ENCODE measurements at regions not wholly inside any gene's neighbourhood (a gene's known extent, or its start where the extent isn't known, plus 50 kb on each side); places are given as distances from the start of the nearest gene placed in this dataset.
"Not testable (repeated sequence)": the region's sequence is repeated elsewhere in the genome, so short reads cannot be mapped to it uniquely, and the experiment has no call there.

DNA sequence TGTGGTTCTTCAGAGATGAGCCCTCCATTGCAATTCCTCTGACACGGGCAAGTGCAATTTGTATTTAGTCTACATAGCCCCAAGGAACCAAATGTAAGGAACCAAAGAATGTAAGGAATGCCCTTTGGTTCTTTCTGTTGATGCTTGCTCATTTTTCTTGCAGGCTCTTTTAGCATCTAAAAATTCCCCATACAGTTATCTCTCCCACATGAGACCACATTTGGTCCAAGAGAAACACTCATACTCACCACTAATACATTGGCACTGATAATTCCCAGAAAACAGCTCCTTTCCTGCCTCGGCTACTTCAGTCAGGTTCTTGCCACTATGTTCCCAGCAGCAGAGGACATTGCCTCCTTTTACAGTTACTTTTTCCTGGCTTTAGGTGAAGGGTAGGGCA is 332.6 kb downstream of the AEBP2 start:
- TF ChIP-seq, protein P1, sequence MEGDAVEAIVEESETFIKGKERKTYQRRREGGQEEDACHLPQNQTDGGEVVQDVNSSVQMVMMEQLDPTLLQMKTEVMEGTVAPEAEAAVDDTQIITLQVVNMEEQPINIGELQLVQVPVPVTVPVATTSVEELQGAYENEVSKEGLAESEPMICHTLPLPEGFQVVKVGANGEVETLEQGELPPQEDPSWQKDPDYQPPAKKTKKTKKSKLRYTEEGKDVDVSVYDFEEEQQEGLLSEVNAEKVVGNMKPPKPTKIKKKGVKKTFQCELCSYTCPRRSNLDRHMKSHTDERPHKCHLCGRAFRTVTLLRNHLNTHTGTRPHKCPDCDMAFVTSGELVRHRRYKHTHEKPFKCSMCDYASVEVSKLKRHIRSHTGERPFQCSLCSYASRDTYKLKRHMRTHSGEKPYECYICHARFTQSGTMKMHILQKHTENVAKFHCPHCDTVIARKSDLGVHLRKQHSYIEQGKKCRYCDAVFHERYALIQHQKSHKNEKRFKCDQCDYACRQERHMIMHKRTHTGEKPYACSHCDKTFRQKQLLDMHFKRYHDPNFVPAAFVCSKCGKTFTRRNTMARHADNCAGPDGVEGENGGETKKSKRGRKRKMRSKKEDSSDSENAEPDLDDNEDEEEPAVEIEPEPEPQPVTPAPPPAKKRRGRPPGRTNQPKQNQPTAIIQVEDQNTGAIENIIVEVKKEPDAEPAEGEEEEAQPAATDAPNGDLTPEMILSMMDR (IDR thresholded peaks at IDR 0.05; ENCODE audit: insufficient read depth, low read length, missing control alignments), result no peak
- DNase-seq (ENCODE audit: low read depth, low spot score), result peak; percentile 90
- CTCF ChIA-PET, result interaction anchor here (0.9 to 3.0 kb wide), 6 partner anchors 11 to 608 kb away, joined by 3 to 14 read pairs (median 4); no protein-coding TSS in a partner anchor
- no peak overlapping the region for H3K4me3 ChIP-seq (ENCODE audit: low read depth, low read length)
- POLR2A ChIA-PET, result interaction anchor here (0.6 to 0.7 kb wide), 2 partner anchors 21 to 264 kb away, joined by 3 read pairs; no protein-coding TSS in a partner anchor

GRCh38 chr12:19772776-19773175 is 333.5 kb downstream of the AEBP2 start:
- CTCF ChIA-PET, result interaction anchor here (1.2 to 3.0 kb wide), 4 partner anchors 12 to 34 kb away, joined by 3 to 14 read pairs (median 5); no protein-coding TSS in a partner anchor
- POLR2A ChIA-PET, result no interaction called here
- DNase-seq (ENCODE audit: low read depth, low spot score), result no peak
- no peak overlapping the region for H3K4me3 ChIP-seq (ENCODE audit: low read depth, low read length)
- TF ChIP-seq, protein P1 (IDR thresholded peaks at IDR 0.05; ENCODE audit: insufficient read depth, low read length, missing control alignments), result no peak

DNA sequence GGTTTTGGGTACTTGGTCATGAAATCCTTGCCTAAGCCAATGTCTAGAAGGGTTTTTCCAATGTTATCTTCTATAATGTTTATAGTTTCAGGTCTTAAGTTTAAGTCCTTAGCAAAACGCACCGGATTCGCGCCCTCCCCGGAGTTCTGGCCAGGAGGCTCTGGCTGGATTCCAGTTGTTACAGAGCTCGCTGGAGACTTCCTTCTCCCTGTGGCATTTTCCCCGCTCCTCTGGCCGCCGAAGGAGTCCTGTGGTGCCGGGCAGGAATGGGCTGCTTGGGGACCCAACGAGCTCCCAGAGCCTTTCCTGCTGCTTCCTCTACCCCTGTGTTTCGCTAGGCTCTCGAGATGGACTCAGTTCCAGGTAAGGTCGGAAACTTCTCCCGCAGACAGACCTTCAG is 335.9 kb downstream of the AEBP2 start:
- no peak for DNase-seq (ENCODE audit: low read depth, low spot score)
- H3K4me3 ChIP-seq (ENCODE audit: low read depth, low read length), result no peak overlapping the region
- TF ChIP-seq, protein P1 (IDR thresholded peaks at IDR 0.05; ENCODE audit: insufficient read depth, low read length, missing control alignments), result no peak
- POLR2A ChIA-PET, result no interaction called here
- CTCF ChIA-PET, result interaction anchor here (1.6 kb wide), 1 partner anchor 19 kb away, joined by 4 read pairs; no protein-coding TSS in a partner anchor

GRCh38 chr12:19775976-19776375 is 336.7 kb downstream of the AEBP2 start:
- POLR2A ChIA-PET; DNase-seq (ENCODE audit: low read depth, low spot score); H3K4me3 ChIP-seq (ENCODE audit: low read depth, low read length): not testable (repeated sequence)
- CTCF ChIA-PET, result interaction anchor here (1.6 kb wide), 1 partner anchor 20 kb away, joined by 4 read pairs; no protein-coding TSS in a partner anchor

DNA sequence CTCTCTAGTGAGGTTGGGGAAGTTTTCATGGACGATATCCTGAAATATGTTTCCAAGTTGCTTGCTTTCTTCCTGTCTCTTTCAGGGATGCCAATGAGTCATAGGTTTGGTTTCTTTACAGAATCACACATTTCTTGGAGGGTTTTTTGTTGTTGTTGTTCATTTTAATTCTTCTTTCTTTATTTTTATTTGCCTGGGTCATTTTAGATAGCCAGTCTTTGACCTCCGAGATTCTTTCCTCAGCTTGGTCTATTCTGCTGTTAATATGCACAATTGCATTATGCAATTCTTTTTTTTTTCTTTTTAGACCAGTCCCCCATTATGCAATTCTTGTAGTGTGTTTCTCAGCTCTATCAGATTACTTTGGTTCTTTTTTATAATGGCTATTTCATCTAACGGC is 338.9 kb downstream of the AEBP2 start:
- ChIA-PET CTCF (interaction anchor here (0.9 to 1.1 kb wide), 3 partner anchors 39 to 138 kb away, joined by 3 to 4 read pairs (median 3); no protein-coding TSS in a partner anchor), POLR2A (no interaction called here)
- DNase-seq (ENCODE audit: low read depth, low spot score), result no peak
- H3K4me3 ChIP-seq (ENCODE audit: low read depth, low read length), result no peak overlapping the region
- TF ChIP-seq, protein P1 (IDR thresholded peaks at IDR 0.05; ENCODE audit: insufficient read depth, low read length, missing control alignments), result no peak

DNA sequence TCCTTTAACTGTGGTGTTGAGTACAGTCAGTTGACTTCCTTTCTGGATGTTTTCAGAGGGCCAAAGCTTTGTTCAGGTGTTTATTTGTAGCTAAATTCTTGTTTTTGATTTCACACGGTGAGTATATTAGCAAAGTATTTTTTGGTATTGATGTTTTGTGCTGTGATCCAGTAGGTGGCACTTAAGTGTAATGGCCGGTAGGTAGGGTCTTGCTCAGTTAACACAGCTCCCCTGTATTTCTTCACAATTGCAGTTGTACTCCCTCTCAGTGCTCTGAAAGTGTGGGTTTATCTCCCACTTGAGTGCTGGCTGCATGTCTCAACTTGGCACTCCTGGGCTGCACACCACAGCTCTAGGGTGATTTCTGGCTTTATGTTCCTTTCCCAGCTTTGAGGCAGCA is 339.5 kb downstream of the AEBP2 start:
- H3K4me3 ChIP-seq (ENCODE audit: low read depth, low read length), result no peak overlapping the region
- POLR2A ChIA-PET, result no interaction called here
- CTCF ChIA-PET, result interaction anchor here (0.7 to 1.2 kb wide), 6 partner anchors 10 to 137 kb away, joined by 3 to 4 read pairs (median 3); no protein-coding TSS in a partner anchor
- no peak for DNase-seq (ENCODE audit: low read depth, low spot score)
- TF ChIP-seq, protein P1 (IDR thresholded peaks at IDR 0.05; ENCODE audit: insufficient read depth, low read length, missing control alignments), result no peak
